GM10248 (cell line): ENCODE measurements at regions not wholly inside any gene's neighbourhood (a gene's known extent, or its start where the extent isn't known, plus 50 kb on each side); places are given as distances from the start of the nearest gene placed in this dataset.

Experiments
- CTCF ChIA-PET: fragments of 300-600 bp; sonication (Branson Sonifier 250); formaldehyde crosslinking; extraction: SDS; loops from one replicate; lab custom pipeline; 2021; ENCODE audit warnings: antibody characterized with exemption; lab: Yijun Ruan, JAX
- POLR2A ChIA-PET: fragments of 350-650 bp; sonication (Branson Sonifier 250); formaldehyde crosslinking; extraction: SDS; loops from one replicate; lab custom pipeline; 2020; ENCODE audit warnings: antibody characterized with exemption; lab: Yijun Ruan, JAX
- DNase-seq: peaks from one replicate; pipeline ENCODE4 v3.0.0; 2012; ENCODE audit errors: extremely low spot score
- TF ChIP-seq, protein P1 (sequence below): IDR thresholded peaks from 2 replicates; pipeline ENCODE4 v1.5.1; 2012; ENCODE audit warnings: mild to moderate bottlenecking, low read depth; ENCODE audit errors: extremely low read depth, missing control alignments, control extremely low read depth

DNA sequence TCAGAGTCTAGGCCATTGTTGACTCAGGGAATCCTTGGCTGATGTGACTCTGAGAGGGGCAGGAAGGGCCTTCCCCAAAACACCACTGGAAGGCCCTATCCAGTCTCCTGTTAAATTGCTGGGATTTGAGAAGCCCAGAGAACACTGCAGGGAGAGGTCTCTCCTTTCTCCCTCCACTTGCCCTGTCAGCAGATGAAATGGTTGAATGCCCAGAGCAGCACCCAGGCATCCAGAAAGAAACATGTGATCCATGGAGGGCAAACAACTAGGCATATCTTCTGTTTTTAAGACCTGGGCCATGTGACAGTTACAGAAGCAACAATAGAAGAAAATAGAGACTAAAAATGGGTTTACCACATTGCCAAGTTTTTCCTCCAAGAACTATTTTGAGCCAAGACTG, 291.1 kb downstream of the QDPR start:
- TF ChIP-seq, protein P1, sequence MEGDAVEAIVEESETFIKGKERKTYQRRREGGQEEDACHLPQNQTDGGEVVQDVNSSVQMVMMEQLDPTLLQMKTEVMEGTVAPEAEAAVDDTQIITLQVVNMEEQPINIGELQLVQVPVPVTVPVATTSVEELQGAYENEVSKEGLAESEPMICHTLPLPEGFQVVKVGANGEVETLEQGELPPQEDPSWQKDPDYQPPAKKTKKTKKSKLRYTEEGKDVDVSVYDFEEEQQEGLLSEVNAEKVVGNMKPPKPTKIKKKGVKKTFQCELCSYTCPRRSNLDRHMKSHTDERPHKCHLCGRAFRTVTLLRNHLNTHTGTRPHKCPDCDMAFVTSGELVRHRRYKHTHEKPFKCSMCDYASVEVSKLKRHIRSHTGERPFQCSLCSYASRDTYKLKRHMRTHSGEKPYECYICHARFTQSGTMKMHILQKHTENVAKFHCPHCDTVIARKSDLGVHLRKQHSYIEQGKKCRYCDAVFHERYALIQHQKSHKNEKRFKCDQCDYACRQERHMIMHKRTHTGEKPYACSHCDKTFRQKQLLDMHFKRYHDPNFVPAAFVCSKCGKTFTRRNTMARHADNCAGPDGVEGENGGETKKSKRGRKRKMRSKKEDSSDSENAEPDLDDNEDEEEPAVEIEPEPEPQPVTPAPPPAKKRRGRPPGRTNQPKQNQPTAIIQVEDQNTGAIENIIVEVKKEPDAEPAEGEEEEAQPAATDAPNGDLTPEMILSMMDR = no peak
- CTCF ChIA-PET = interaction anchor here (1.0 to 1.1 kb wide), 2 partner anchors 8 to 10 kb away, joined by 3 to 4 read pairs; no protein-coding TSS in a partner anchor
- DNase-seq = no peak
- POLR2A ChIA-PET = no interaction called here

DNA sequence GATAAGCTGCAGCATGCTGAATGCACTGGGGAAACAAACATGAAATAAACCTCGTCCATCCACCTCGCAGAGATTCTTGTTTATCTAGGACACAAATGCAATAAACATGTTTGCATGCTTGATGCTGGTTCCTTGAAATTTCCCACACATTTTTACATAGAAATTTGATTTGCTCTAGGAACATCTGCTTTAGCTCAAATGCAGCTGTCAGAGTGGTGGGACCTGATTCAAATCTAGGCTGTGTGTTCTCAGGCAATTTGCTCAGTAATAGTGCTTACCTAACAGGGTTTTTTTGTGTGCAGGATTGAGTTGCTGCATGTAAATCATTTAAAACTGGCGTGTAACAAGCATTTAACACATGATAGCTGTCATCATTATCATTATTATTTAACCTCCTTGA, 293.1 kb downstream of the QDPR start:
- TF ChIP-seq, protein P1 = no peak
- DNase-seq = no peak
- CTCF ChIA-PET = no interaction called here
- POLR2A ChIA-PET = no interaction called here

DNA sequence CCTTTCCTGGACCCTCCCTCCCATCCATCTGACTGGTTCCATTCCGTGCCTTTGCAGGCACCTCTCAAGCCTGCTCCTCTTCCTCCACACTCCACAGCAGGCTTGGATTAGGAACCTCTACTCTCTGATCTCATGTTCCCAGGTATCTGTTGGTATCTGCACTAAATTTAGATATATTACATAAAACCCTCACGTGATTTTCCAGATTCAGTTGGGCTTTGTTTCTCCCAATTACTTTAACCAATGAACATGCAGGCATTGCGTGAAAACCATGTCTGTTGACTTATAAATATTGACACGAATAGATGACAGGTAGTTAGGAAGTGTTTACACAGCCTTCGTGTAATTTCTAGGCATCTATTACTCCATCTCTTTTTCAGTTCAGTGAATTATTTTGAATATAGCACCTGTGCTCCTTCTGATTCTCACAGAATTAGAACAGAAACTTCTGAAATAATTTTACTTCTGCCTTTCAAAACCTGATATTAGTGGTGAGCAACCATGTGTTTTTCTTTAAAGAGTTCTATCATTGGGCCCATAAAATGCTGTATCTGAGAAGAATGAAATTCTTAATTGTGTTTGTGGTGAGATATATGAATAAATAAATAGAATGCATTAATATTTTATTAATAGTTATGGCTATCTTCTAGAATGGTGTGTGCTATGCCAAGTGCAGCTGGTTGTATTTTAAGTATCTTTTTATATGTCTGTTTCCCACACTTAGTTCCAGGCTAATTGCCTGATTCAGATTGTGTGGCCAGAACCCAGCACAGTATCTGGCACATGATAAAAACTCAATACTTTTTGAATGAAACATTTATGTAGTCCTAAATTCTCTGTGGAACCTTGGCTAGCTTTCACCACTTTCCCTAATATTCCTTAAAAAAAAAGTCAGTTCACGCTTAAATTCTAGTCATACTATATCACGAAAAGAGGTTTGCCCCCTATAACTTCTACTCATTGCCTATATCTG, 304.8 kb downstream of the QDPR start:
- no peak for DNase-seq
- ChIA-PET CTCF (no interaction called here), POLR2A (no interaction called here)
- TF ChIP-seq, protein P1 = no peak

DNA sequence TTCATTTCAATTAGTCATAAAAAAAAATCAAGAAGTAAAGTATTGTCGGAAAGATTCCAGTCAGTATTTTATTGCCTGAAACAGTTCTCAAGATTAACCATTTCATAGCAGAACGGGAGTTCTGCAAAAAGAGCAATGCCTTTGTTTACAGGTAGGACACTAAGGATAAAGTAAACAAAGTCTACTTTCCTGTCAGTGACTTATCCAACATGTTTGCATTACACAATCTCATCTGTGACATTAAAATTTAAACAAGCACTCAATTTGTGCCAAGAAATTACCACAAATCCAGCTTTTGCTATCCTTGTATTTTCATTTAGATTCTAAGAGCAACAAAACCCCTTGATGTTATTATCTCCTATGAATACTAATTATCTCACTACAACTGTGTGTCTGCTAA, 306.5 kb upstream of the LDB2 start:
- DNase-seq = no peak
- TF ChIP-seq, protein P1 = no peak
- ChIA-PET CTCF (no interaction called here), POLR2A (no interaction called here)

DNA sequence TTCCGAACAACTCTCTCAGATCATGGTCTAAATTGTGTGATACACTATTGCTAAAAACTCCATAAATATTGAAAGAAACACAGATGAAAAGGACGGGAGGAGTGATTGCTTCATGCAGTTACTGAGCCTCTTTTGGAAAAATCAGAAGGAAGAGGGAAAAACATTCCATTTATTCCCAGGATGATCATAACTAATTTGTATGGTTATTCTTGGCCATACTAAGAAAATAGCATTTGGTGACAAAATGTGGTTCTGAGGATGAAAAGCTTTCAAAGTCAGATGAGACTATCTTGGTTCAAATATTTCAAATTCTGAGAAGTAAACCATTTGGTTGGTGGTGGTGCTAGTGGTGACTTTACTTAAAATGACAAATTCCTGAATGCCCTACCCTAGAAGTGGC, 305.4 kb upstream of the LDB2 start:
- TF ChIP-seq, protein P1 = no peak

DNA sequence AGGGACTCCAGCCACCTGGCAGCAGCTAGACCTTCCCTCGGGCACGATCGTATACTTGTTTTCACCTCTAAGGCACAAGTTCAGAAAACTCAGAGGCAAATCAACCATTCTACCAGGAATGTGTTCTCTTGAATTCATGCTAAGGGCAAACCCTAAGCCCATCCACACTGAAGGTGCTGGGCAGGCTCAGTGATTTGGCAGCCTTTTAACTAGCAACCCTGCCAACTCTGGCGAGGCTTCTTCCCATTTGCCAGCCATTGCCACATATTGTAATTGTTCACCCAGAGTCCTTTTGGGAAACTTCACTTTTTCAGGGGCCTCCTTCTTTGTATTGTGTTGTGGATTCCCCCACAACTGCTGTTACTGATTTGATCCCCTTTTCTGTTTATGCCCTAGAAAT, 298.6 kb upstream of the LDB2 start:
- no peak for DNase-seq
- POLR2A ChIA-PET = no interaction called here
- TF ChIP-seq, protein P1 = no peak
- CTCF ChIA-PET = interaction anchor here (1.3 kb wide), 1 partner anchor 13 kb away, joined by 3 read pairs; no protein-coding TSS in a partner anchor

More for the DNA sequence above, 305.4 kb upstream of the LDB2 start:
- no peak for DNase-seq
- CTCF ChIA-PET = no interaction called here
- POLR2A ChIA-PET = no interaction called here
